Activated CD8-positive, alpha-beta memory T cell treated with anti-CD3 and anti-CD28 coated beads for 24 hours (primary cell): ENCODE measurements at regions not wholly inside any gene's neighbourhood (a gene's known extent, or its start where the extent isn't known, plus 50 kb on each side); places are given as distances from the start of the nearest gene placed in this dataset.

ENCODE experiments used
- DNase-seq: peaks from one replicate; pipeline ENCODE4 v3.0.0-alpha.2; 2020

DNA sequence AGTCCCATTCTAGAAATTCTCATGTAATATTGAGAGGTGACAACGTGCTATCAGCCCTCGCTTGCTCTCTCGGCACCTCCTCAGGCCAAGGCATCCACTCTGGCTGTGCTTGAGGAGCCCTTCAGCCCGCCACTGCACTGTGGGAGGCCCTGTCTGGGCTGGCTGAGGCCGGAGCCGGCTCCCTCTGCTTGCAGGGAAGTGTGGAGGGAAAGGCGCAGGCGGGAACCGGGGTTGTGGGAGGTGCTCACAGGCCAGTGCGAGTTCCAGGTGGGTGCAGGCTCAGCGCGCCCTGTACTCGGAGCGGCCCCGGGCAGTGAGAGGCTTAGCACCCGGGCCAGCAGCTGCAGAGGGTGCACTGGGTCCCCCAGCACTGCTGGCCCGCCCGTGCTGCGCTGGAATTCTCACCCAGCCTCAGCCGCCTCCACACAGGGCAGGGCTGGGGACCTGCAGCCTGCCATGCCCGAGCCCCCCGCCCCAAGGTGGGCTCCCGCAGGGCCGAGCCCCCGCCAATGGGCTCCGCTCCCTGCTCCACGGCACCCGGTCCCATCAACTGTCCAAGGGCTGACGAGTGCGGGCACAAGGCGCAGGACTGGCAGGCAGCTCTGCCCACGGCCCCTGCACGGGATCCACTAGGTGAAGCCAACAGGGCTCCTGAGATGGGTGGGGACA is 1680.6 kb upstream of the LRRTM1 start:
- no peak for DNase-seq

DNA sequence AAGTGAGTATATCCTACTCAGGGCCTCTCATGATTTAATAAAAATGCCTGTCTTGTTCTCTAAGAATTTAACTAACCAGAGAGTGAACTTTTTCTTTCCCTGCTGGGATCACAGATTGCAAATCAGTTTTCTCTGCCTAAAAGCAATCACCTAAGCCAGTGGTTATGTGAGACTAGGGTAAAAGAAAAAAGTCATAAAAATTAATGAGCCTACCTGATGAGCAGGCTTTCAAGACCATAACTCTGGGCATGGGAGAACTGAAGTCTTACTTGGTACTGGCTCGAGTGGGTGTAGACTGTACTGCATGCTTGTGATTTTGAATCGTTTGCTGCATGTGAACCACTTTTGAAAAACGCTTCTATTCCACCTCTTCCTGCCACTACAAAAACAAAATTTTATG is 1677.0 kb upstream of the LRRTM1 start:
- no peak for DNase-seq

DNA sequence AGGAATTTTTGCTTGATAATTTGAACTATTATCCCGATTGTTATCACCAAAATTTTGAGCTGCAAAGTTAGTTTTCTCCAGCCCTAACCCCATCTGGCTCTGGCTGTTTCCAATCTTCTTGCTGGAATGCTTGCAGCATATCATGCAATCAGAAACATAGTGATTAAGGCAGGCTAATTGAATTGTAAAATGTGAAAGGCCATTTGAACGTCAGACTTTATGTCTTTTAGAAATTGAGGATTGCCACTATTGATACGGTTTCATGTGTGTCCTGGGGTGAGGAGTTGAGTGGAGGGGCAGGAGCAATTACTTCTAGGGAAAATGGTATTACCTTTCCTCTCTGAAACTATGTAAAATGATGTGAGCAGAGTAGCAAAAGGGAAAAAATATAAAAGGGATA is 1674.5 kb upstream of the LRRTM1 start:
- no peak for DNase-seq

DNA sequence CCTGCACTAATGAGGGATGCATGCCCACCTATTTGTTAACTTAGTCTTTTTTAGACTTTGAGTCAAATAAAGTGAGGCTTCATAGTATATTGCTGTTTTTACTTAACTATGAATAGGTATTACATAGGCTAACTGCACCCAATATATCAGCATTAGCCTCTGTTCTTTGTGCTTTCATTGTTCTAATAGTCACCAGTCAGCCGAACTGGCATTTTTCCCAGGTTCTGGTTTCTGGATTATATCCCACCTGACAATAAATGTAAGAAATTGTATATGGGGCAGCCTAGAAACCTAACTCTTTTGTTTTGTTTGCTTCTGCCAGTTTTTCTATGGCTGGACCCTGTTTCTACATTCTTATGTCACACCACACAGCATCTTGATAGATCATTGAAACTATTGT is 1672.4 kb upstream of the LRRTM1 start:
- DNase-seq = no peak

DNA sequence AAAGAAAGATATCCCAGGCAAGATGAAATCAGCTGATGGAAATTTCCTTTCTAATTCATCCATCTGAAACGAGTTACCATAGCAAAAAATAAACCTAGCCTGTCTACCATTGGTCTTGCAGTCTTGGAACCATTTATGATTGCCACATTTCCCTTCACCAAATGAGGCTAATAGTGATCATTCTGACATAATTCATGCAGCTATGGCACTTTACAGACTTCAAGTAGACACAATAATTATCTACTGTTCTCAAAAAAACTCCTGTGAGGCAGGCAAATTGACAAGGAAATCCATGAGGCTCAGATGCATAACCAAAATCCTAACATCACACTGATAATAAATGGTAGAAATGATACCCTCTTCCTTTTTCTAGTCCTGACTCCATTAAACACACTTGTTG is 1669.7 kb upstream of the LRRTM1 start:
- DNase-seq = no peak

DNA sequence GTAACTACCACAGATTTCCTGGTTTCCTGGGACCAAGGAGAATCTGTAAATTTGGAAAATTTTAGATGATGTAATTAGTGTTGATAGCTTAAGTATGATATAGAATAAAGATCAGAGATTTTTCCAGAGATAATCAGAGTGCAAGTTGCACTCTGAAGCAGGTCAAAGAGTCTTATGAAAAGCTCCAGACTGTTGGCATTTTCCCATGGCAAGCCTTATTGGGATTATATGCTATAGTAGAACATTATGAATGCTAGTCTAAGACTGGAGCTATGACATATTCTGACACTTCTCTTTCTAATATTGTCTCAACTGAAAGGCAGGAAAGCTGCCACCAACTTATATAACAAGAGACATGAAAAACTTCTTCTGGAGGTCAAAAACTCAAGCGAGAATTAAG is 1638.3 kb upstream of the LRRTM1 start:
- no peak for DNase-seq

DNA sequence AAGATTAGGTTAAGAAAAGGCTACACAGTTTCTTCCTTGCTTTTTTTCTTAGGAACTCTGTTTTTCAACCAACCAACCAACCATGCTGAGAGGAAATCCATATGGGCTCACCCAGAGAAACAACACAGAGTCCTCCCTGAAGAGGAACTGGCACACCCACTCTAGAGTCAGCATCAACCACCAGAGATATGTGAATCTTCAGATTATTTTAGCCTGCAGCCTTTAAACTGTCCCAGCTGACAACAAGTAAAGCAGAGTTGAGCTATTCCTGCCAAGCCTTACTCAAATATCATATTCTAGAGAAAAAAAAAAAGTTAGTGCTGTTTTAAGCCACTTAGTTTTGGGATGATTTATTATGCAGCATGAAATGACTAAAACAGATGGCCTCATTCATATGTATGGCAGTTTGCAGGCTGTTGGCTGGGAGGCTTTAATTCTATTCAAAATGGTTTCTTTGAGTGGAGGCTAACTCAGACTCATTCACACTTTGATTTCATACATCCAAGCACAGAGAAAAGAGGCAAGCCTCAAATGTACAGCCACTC is 1637.7 kb upstream of the LRRTM1 start:
- no peak for DNase-seq

DNA sequence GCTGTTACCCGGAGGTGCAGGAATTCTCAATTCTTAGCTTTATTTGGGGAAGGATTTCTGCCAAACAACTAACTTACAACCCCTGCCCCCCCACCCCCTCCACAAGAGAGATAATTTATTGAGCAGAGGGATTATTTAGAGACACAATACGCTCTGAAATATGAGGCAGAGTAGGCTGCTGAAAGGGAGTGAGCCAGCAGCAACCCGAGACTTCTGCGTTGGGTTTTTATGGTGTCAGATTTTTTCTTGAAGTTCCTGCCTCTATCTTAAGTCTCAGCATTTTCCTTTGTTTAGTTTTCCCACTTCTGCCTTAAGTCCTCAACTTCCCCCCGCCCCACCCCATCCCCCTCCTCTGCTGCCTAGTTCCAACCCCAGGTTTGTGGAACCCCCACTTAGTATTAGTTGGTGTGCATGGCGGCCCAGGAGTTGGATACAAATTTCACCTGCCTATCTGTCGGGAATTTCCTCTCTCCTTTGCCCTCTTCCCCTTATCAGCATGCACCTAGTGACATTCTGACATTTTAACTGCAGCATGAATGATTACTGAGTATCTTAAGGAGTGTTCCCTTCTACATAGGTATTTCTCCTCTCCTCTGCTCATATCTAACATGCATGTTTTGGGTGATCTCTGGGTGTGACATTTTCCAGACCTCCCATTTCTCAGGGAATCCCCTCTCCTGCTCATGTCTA is 1635.9 kb upstream of the LRRTM1 start:
- no peak for DNase-seq

DNA sequence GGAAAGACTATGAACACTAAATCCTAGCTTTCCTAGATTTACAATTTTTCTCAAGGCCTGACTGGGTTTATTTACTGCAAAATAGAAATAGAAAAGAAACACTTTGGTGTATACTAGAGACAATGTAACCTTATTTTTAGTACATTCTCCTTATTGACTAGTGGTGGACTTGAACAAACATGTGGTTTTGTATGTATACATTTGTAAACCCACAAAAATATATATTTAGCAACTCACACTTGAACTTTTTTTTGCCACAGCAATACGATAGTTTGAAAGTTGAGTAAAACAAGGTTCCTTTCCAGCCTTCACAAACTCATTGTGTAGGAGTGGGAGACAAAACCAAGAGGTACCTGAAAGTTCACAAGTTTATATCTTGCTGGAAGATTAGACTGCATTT is 1633.4 kb upstream of the LRRTM1 start:
- no peak for DNase-seq

DNA sequence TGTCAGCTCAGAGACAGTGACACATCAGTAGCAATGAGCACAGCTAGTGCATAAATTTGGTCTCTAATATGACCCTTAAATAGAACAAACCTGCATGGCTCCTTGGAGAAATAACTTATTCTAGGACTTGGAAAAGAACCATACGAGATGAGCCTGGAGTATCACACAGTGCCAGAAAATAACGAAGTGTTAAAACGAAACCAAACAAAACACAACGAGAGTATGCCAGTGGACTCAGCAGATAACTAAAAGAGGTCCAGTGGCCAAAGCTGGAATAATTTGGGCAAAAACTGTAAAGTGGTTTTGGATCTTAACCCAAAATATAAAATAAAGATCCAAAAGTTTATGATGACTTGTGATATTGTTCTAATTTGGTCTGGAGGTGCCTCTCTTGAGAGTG is 1599.0 kb upstream of the LRRTM1 start:
- DNase-seq = no peak

DNA sequence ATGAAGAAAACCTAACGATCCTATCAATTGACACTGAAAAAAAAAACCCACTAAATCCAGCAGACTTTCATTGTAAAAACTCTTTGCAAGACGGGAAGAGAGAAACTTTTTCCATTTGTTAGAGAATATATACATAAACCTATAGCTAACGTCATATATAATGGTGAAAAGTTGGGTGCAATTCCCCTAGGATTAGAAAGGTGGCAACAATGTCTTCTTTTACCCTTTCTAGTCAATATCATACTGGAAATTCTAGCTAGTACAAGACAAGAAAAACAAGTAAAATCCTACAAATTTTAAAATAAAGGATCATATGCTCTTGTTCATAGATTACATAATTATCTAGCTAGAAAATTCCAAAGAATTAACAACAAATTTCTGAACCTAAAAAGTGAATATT is 1596.5 kb upstream of the LRRTM1 start:
- no peak for DNase-seq

DNA sequence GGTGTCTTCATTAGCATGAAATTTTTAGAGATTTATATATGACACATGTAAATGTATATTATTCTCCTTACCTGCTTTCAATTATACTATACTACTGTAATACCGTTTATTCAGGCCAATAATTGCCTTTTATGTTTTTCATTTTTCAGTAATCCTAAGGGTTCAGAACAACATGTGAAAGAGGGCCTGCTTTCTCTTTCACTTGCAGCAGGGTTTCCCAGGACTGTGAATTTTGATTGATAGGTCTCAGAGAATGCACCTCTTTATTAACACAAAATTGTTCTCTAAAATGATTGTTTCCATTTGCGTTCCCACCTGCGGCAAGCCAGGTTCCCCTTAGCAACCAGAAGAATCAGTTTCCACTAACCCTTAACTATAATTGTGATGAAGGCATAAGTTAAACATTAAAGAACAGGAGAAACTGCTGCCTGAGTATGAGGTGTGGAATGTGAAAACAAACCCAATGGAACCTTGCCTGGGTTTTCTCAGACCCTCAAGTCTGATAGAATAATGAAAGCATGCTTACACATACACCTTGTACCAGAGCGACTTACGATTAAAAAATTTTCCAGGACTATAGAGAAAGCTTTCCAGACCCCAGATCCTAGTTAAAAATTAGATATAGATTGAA is 1591.2 kb upstream of the LRRTM1 start:
- no peak for DNase-seq

DNA sequence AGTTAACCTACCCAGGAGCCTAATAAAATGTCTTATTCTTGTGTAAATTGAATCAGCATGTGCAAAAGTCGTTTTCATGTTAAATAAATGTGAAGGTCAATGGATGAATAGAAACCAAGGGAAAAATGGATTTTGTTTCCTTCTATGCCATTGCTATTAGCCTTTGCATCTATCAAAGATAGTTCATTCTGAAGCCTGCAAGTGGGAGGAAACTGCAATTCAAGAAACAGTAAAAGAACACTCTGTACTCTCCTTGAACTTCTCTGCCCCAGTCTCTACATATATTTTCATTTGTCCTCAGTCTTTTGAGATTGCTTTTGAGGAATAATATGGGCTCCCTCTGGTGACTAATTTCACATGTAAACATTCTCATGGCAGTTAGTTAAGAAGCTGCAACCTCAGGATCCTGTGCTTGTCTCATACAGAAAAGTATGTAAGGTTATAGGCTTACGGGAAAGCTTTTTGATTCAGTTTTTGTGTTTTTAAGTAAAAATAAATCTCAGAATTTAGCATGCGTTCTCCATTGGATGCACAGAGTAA is 1590.0 kb upstream of the LRRTM1 start:
- no peak for DNase-seq

DNA sequence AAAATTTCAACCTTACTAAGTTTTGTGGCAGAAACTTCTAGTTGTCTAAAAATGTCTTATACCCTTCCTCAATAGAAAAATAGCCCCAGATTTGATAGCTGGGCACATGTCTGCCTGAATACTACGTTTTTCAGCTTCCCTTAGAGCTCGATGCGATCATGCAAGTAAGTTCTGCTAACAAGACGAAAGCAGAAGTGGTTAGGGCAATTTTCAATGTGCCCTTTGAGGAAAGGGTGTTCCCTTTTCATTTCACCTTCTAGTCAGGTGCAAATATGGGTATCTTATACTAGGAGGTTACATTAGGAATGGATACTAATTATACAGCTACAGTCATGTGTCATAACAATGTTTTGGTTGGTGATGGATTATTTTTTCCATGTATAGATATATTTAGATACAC is 1572.1 kb upstream of the LRRTM1 start:
- no peak for DNase-seq

DNA sequence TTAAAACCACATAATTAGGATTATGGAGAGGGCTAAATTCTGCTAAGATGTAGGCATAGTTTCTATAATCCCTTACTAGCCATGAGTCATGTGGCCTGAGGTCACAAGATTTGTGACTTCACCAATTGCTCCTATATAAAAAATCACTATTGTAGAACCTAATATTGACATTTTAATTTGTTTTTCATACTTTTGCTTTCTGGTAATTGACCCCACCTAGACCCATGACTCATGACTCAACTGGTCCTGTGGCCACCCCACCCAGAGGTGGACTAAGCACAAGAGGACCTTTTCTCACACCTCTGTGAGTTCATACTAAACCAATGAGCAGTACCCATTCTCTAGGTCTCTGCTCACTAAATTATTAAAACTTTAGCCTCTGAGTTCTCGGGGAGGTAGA is 1567.5 kb upstream of the LRRTM1 start:
- DNase-seq = no peak

DNA sequence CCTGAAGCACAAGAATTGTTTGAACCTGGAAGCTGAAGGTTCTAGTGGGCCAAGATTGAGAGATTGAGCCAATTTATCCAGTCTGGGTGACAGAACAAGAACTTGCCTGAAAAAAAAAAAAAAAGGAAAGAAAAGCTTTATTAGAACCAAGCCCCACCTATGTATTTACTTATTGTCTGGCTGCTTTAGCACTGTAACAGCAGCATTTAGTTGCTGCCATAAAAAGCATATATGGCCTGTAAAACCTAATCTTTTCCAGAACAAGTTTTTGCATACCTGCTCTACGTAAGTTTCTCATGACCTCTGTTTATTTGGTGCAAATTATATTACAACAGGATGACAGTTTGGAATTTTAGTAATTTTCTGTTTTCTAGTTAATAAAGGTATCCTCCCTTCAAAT is 1565.6 kb upstream of the LRRTM1 start:
- no peak for DNase-seq

DNA sequence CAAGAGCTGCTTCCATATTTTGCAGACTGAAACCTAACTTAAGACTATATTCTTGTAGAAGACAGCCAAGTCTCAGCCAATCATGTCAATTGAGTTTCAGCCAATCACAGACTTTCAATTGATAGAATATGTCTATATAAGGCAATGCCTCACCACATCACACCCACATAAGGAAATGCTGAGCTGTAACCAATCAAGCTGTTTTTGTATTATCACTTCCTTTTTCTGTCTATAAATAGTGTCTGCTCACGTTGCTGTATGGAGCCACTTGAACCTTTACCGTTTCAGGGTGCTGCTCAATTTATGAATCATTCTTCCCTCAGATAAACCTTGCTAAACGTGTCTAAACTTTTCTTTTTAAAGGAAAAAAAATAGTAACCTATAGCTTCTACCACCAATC is 1554.4 kb upstream of the LRRTM1 start:
- DNase-seq = no peak

DNA sequence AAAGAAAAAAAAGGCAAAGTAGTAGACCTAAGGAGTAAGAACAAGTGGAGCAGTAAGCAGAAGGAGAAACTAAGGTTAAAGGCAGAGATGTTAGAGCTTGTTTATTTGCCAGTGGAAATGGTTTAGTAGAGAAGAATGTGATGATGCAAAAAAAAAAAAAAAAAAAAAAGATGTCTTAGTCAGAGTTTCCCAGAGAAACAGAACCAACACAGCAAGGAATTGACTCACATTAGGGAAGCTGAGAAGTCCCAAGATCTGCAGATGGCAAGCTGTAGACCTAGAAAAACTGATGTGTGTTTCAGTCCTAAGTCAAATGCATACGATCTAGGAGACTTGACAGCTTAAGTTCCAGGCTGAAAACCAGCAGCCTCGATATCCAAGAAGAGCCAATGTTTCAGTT is 1548.8 kb upstream of the LRRTM1 start:
- no peak for DNase-seq

DNA sequence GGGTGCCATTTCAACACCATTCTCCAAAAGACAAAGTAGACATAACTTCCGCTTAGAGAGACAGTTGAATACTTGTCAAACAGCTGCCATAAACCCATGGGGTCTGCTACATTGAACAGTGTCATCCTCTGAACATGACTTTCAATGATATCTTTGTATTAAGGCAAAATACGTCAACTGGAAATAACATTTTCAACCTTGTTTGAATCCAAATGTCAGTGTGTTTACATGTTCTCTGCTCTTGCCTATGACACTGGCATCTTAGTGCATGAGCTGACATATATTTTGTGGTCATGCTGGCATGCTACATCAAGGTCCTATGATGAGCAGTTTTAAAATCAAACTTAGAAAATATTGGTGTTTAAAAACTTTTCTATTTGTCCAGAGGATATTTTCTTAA is 1548.1 kb upstream of the LRRTM1 start:
- DNase-seq = no peak

DNA sequence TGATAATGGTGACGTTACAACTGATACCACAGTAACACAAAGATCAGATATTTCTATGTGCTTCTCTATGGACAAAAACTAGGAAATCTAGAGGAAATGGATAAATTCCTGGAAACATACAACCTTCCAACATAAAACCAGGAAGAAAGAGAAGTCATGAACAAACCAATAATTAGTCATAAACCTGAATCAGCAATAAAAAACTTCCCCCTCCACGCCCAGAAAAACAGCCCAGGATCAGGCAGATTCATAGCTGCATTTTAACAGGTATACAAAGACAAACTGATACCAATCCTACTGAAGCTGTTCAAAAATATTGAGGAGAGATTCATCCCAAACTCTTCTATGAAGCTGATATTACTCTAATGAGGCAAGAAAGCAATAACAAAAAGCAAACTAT is 1535.2 kb upstream of the LRRTM1 start:
- DNase-seq = no peak

DNA sequence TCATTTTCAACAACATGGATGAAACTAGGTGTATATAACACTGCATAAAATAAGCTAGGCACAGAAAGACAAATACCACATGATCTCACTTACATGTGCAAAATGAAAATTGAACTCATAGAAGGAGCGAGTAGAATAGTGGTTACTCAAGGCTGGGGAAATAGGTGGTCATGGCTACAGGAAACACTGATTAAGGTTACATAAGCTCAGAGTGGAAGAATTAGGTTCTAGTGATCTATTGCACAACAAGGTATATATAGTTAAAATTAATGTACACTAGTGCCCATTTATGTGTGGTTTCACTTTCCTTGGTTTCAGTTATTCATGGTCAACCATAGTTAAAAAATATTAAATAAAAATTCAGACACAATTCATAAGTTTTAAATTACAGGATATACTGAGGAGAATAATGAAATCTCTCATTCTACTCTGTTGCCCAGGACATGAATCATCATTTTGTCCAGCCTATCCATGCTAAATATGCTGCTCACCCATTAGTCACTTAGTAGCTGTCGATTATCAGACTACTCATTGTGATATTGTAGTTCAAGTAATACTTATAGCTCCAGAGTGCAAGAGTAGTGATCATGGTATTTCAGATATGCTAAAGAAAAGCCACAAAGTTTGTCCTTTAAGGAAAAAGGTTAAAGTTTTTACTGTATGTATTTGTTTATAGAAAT is 1530.9 kb upstream of the LRRTM1 start:
- DNase-seq = no peak

DNA sequence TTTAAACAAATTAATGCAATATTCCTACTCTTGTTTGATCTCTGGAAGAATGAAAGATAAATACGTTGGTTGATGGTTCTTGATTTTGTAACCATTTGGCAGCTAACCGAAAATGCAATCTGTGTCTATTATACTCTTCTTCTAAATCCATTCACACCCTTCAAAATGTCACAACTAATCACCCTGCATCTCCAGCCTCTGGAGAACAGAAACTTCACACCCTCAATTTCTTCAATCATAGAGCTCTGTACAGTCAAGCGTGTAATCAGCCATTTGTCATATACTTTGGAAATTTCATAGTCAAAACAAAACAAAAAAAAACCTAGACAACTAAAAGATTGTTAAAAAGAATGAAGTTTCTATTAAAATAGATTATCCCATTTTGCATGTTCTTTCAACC is 1482.3 kb upstream of the LRRTM1 start:
- no peak for DNase-seq

DNA sequence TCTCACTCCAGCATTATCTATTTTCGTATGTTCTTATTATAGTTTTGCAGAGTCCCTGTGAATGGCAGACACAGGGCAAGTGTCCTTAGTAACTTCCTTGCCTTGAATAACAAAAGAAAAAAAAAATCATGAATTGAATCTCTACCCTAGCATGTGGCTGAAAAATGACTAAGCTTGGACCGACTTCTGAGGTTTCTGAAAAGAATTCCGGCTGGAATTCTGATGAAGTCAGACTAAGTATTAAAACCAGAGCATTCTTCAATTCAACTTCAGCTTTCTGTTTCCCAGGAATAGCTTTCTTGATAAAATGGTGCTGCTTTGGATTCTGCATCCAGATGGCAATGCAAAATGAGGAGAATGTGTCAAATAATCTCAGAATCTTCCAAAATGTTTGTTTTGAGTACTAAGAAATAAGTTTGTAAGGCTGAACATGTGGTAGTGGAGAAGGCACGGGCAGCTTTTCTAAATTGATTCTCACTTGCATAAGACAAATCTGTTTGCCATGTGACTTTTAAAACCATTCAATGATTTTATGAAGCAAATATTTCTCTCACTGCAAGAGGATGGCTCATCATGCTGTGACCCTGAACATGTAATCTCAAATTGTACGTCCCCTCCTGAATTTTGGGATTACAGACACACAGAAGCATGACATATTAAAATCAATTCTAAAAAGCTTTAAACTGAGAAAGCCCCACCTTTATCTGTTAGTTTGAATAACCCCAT is 1462.8 kb upstream of the LRRTM1 start:
- no peak for DNase-seq
